ENCODE measurements at regions not wholly inside any gene's neighbourhood (a gene's known extent, or its start where the extent isn't known, plus 50 kb on each side); places are given as distances from the start of the nearest gene placed in this dataset.

- WGBS (ENCODE audit: low lambda C conversion rate, missing lambda C conversion rate): 23% methylated on average over 7 of the region's 7 CpGs
- no peaks in the 10 kb centered on the region for H3K9me3 ChIP-seq (ENCODE audit: low read depth)
- no peaks in the 10 kb centered on the region for H3K79me2 ChIP-seq
- peak overlapping the region; percentile 54 for H3K27ac ChIP-seq
- no peak overlapping the region for H2AFZ ChIP-seq
- peaks cover 13% of the 10 kb centered on the region for H3K4me1 ChIP-seq (ENCODE audit: insufficient read depth)
- H3K4me3 ChIP-seq: no peak overlapping the region
- TF ChIP-seq EZH2 (IDR thresholded peaks at IDR 0.05; ENCODE audit: borderline replicate concordance): no peak
- TF ChIP-seq EZH2phosphoT487 (IDR thresholded peaks at IDR 0.05; ENCODE audit: low read depth, severe bottlenecking, unreplicated experiment): no peak
- TF ChIP-seq, protein P1, sequence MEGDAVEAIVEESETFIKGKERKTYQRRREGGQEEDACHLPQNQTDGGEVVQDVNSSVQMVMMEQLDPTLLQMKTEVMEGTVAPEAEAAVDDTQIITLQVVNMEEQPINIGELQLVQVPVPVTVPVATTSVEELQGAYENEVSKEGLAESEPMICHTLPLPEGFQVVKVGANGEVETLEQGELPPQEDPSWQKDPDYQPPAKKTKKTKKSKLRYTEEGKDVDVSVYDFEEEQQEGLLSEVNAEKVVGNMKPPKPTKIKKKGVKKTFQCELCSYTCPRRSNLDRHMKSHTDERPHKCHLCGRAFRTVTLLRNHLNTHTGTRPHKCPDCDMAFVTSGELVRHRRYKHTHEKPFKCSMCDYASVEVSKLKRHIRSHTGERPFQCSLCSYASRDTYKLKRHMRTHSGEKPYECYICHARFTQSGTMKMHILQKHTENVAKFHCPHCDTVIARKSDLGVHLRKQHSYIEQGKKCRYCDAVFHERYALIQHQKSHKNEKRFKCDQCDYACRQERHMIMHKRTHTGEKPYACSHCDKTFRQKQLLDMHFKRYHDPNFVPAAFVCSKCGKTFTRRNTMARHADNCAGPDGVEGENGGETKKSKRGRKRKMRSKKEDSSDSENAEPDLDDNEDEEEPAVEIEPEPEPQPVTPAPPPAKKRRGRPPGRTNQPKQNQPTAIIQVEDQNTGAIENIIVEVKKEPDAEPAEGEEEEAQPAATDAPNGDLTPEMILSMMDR (IDR thresholded peaks at IDR 0.05; ENCODE audit: poor library complexity): no peak
- H3K36me3 ChIP-seq (replicated peaks; ENCODE audit: insufficient read depth, low read depth): no peaks in the 10 kb centered on the region
- H4K20me1 ChIP-seq (ENCODE audit: insufficient read depth, poor library complexity, severe bottlenecking): no peaks in the 10 kb centered on the region
- peak overlapping the region; percentile 64 for H3K4me2 ChIP-seq
- H3K27me3 ChIP-seq: no peaks in the 10 kb centered on the region
- H3K9me2 ChIP-seq (replicated peaks; ENCODE audit: insufficient read depth): no peaks in the 10 kb centered on the region
- peak; percentile 73 for DNase-seq (ENCODE audit: low spot score)
Measured at GRCh38 chr12:24069532-24070395, 120.3 kb upstream of the SOX5 start.

DNA sequence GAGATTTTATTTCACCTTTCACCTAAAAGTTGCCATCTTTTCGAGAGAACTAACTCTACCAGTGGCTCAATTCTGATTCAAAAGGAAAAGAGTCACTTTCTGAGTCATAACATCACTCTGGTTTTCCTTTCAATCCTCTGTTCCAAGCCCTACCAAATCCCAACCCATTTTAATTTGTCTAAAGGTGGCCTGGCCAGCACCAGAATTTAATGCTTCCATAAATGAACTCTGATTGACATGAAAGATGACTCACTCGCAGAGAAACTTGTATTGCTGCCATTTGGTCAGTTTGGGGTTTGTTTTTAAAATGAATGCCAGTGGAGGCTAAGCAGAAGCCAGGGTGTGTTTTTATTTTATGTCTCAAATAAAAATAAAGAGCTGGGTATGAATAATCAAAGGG is 117.4 kb upstream of the SOX5 start:
- no peaks in the 10 kb centered on the region for H3K79me2 ChIP-seq
- H3K27ac ChIP-seq: no peak overlapping the region
- TF ChIP-seq, protein P1 (IDR thresholded peaks at IDR 0.05; ENCODE audit: poor library complexity): no peak
- TF ChIP-seq EZH2phosphoT487 (IDR thresholded peaks at IDR 0.05; ENCODE audit: low read depth, severe bottlenecking, unreplicated experiment) (no peak), EZH2 (IDR thresholded peaks at IDR 0.05; ENCODE audit: borderline replicate concordance) (no peak)
- H3K27me3 ChIP-seq: no peaks in the 10 kb centered on the region
- H4K20me1 ChIP-seq (ENCODE audit: insufficient read depth, poor library complexity, severe bottlenecking): no peaks in the 10 kb centered on the region
- H2AFZ ChIP-seq: no peak overlapping the region
- H3K9me2 ChIP-seq (replicated peaks; ENCODE audit: insufficient read depth): no peaks in the 10 kb centered on the region
- H3K4me3 ChIP-seq: no peak overlapping the region
- peaks cover 13% of the 10 kb centered on the region for H3K4me1 ChIP-seq (ENCODE audit: insufficient read depth)
- H3K4me2 ChIP-seq: no peak overlapping the region
- H3K9me3 ChIP-seq (ENCODE audit: low read depth): no peaks in the 10 kb centered on the region
- no peak for DNase-seq (ENCODE audit: low spot score)
- WGBS (ENCODE audit: low lambda C conversion rate, missing lambda C conversion rate): 92% methylated on average over 2 of the region's 2 CpGs
- H3K36me3 ChIP-seq (replicated peaks; ENCODE audit: insufficient read depth, low read depth): no peaks in the 10 kb centered on the region

- Histone ChIP-seq H3K4me1 (ENCODE audit: insufficient read depth) (peaks cover 13% of the 10 kb centered on the region), H4K20me1 (ENCODE audit: insufficient read depth, poor library complexity, severe bottlenecking) (no peaks in the 10 kb centered on the region), H3K27me3 (no peaks in the 10 kb centered on the region), H3K9me3 (ENCODE audit: low read depth) (no peaks in the 10 kb centered on the region), H2AFZ (no peak overlapping the region), H3K79me2 (no peaks in the 10 kb centered on the region), H3K27ac (no peak overlapping the region), H3K36me3 (replicated peaks; ENCODE audit: insufficient read depth, low read depth) (no peaks in the 10 kb centered on the region), H3K9me2 (replicated peaks; ENCODE audit: insufficient read depth) (no peaks in the 10 kb centered on the region), H3K4me3 (no peak overlapping the region), H3K4me2 (no peak overlapping the region)
- TF ChIP-seq, protein P1 (IDR thresholded peaks at IDR 0.05; ENCODE audit: poor library complexity): no peak
- TF ChIP-seq EZH2 (IDR thresholded peaks at IDR 0.05; ENCODE audit: borderline replicate concordance) (no peak), EZH2phosphoT487 (IDR thresholded peaks at IDR 0.05; ENCODE audit: low read depth, severe bottlenecking, unreplicated experiment) (no peak)
- DNase-seq (ENCODE audit: low spot score): no peak
Measured at GRCh38 chr12:24066097-24066496, 116.6 kb upstream of the SOX5 start.
